Vagina (tissue), 2 donors: ENCODE measurements at regions not wholly inside any gene's neighbourhood (a gene's known extent, or its start where the extent isn't known, plus 50 kb on each side); places are given as distances from the start of the nearest gene placed in this dataset.

Experiments
- DNase-seq, 2 donors: peaks; one replicate each; pipeline ENCODE4 v3.0.0-alpha.2; 2017; ENCODE audit errors: extremely low spot score in 2 of 2
- H3K27ac ChIP-seq: fragments of 200-600 bp; sonication (generic); one replicate; pipeline ENCODE4 v1.5.1; 2019
- H3K27me3 ChIP-seq: fragments of 200-600 bp; sonication (generic); one replicate; pipeline ENCODE4 v1.5.1; 2019
- H3K36me3 ChIP-seq, 2 donors: fragments of 200-600 bp; sonication (generic); one replicate each; pipeline ENCODE4 v1.5.1; 2017 to 2019
- H3K4me1 ChIP-seq: fragments of 200-600 bp; sonication (generic); one replicate; pipeline ENCODE4 v1.5.1; 2019
- H3K4me3 ChIP-seq, 2 donors: fragments of 200-600 bp; sonication (generic); 1 replicate in 1 of 2; 2 replicates in 1 of 2; pipeline ENCODE4 v1.5.1; 2016 to 2019
- H3K9me3 ChIP-seq: fragments of 200-600 bp; sonication (generic); one replicate; pipeline ENCODE4 v1.5.1; 2019
- CTCF ChIP-seq, 3 experiments: fragments of 450-650 bp in 2 of 3; fragments of 200-600 bp in 1 of 3; sonication (generic) in 1 of 3; IDR thresholded peaks; one replicate each; pipeline ENCODE4 v1.5.1; 2017 to 2019; ENCODE audit warnings: antibody characterized with exemption in 3 of 3, mild to moderate bottlenecking in 2 of 3, moderate library complexity in 2 of 3
- POLR2A ChIP-seq, 2 donors: fragments of 450-650 bp; IDR thresholded peaks; one replicate each; pipeline ENCODE4 v1.6.1; 2017; ENCODE audit warnings: antibody characterized with exemption in 2 of 2, mild to moderate bottlenecking in 2 of 2, moderate library complexity in 2 of 2
- POLR2AphosphoS5 ChIP-seq, 2 donors: sonication (generic); formaldehyde crosslinking; IDR thresholded peaks; one replicate each; pipeline ENCODE4 v1.9.0; 2017; ENCODE audit warnings: antibody characterized with exemption in 2 of 2, mild to moderate bottlenecking in 2 of 2, low read depth in 1 of 2; ENCODE audit not compliant: insufficient read depth in 1 of 2
- intact Hi-C: fragments of 100-400 bp; cut with DNase I; formaldehyde crosslinking; loops from one replicate; pipeline ENCODE4 v1.15.1; 2023

GRCh38 chr14:104421401-104421821 lies 158.2 kb upstream of the C14orf180 start:
- TF ChIP-seq POLR2AphosphoS5 (IDR thresholded peaks at IDR 0.05; ENCODE audit: insufficient read depth in 1 of 2, low read depth in 1 of 2) (no peak), CTCF (IDR thresholded peaks at IDR 0.05) (no peak), POLR2A (IDR thresholded peaks at IDR 0.05) (no peak)
- no peaks in the 10 kb centered on the region for H3K9me3 ChIP-seq
- peak; percentile 49 to 65 for DNase-seq
- no peak overlapping the region for H3K27ac ChIP-seq
- H3K4me1 ChIP-seq = peaks cover 8% of the 10 kb centered on the region
- H3K27me3 ChIP-seq = no peaks in the 10 kb centered on the region
- H3K4me3 ChIP-seq = no peak overlapping the region
- intact Hi-C loops = no loop called here
- no peaks in the 10 kb centered on the region for H3K36me3 ChIP-seq

GRCh38 chr14:104421892-104422828 lies 157.4 kb upstream of the C14orf180 start:
- TF ChIP-seq POLR2A (IDR thresholded peaks at IDR 0.05) (no peak), CTCF (IDR thresholded peaks at IDR 0.05) (no peak), POLR2AphosphoS5 (IDR thresholded peaks at IDR 0.05; ENCODE audit: insufficient read depth in 1 of 2, low read depth in 1 of 2) (no peak)
- H3K4me1 ChIP-seq = peaks cover 8% of the 10 kb centered on the region
- no peaks in the 10 kb centered on the region for H3K36me3 ChIP-seq
- H3K4me3 ChIP-seq = no peak overlapping the region
- no peak overlapping the region for H3K27ac ChIP-seq
- intact Hi-C loops = no loop called here
- peak; percentile 64 to 67 for DNase-seq
- H3K27me3 ChIP-seq = no peaks in the 10 kb centered on the region
- no peaks in the 10 kb centered on the region for H3K9me3 ChIP-seq

GRCh38 chr14:104422837-104423681 lies 156.5 kb upstream of the C14orf180 start:
- no peak overlapping the region for H3K27ac ChIP-seq
- H3K4me1 ChIP-seq = peaks cover 8% of the 10 kb centered on the region
- no peaks in the 10 kb centered on the region for H3K36me3 ChIP-seq
- intact Hi-C loops = no loop called here
- H3K27me3 ChIP-seq = no peaks in the 10 kb centered on the region
- TF ChIP-seq POLR2A (IDR thresholded peaks at IDR 0.05) (no peak), CTCF (IDR thresholded peaks at IDR 0.05) (no peak), POLR2AphosphoS5 (IDR thresholded peaks at IDR 0.05; ENCODE audit: insufficient read depth in 1 of 2, low read depth in 1 of 2) (no peak)
- H3K9me3 ChIP-seq = no peaks in the 10 kb centered on the region
- H3K4me3 ChIP-seq = no peak overlapping the region
- DNase-seq = peak; percentile 69 to 84

GRCh38 chr14:104423701-104424405 lies 155.7 kb upstream of the C14orf180 start:
- H3K36me3 ChIP-seq = no peaks in the 10 kb centered on the region
- no peaks in the 10 kb centered on the region for H3K9me3 ChIP-seq
- TF ChIP-seq CTCF (IDR thresholded peaks at IDR 0.05) (no peak), POLR2AphosphoS5 (IDR thresholded peaks at IDR 0.05; ENCODE audit: insufficient read depth in 1 of 2, low read depth in 1 of 2) (no peak), POLR2A (IDR thresholded peaks at IDR 0.05) (no peak)
- H3K27ac ChIP-seq = no peak overlapping the region
- H3K27me3 ChIP-seq = no peaks in the 10 kb centered on the region
- peak in 1 of 2 donors; percentile 79 for DNase-seq
- intact Hi-C loops = no loop called here
- peaks cover 8% of the 10 kb centered on the region for H3K4me1 ChIP-seq
- no peak overlapping the region for H3K4me3 ChIP-seq
